ENCODE measurements at regions not wholly inside any gene's neighbourhood (a gene's known extent, or its start where the extent isn't known, plus 50 kb on each side); places are given as distances from the start of the nearest gene placed in this dataset.

- no peak for ATAC-seq
- Histone ChIP-seq H3K36me3 (replicated peaks in 1 of 2; ENCODE audit: insufficient read depth in 1 of 2, low read depth in 2 of 2) (no peaks in the 10 kb centered on the region), H3K4me1 (no peaks in the 10 kb centered on the region), H3K9me3 (no peaks in the 10 kb centered on the region), H3K27me3 (no peaks in the 10 kb centered on the region), H3K4me3 (no peak overlapping the region), H3K27ac (no peak overlapping the region)
- intact Hi-C loops (cut with DNase I): no loop called here
- DNase-seq: no peak
- 34 to 44% methylated on average over 1 of the region's 1 CpG for WGBS, 2 donors
- TF ChIP-seq CTCF (IDR thresholded peaks at IDR 0.05) (no peak), POLR2A (IDR thresholded peaks at IDR 0.05) (no peak)
Measured at GRCh38 chr7:91690541-91691070, 189.9 kb downstream of the MTERF1 start.

GRCh38 chr7:91691865-91692264, 188.6 kb downstream of the MTERF1 start:
- TF ChIP-seq POLR2A (IDR thresholded peaks at IDR 0.05) (no peak), CTCF (IDR thresholded peaks at IDR 0.05) (no peak)
- WGBS, 2 donors: 73 to 80% methylated on average over 6 of the region's 6 CpGs
- no peak for ATAC-seq
- H3K4me3 ChIP-seq: no peak overlapping the region
- no peaks in the 10 kb centered on the region for H3K27me3 ChIP-seq
- H3K36me3 ChIP-seq (replicated peaks in 1 of 2; ENCODE audit: insufficient read depth in 1 of 2, low read depth in 2 of 2): no peaks in the 10 kb centered on the region
- no peaks in the 10 kb centered on the region for H3K9me3 ChIP-seq
- no peak for DNase-seq
- intact Hi-C loops (cut with DNase I): no loop called here
- no peaks in the 10 kb centered on the region for H3K4me1 ChIP-seq
- no peak overlapping the region for H3K27ac ChIP-seq

- DNase-seq (no peak), ATAC-seq (no peak)
- no peak for TF ChIP-seq POLR2A (IDR thresholded peaks at IDR 0.05)
- TF ChIP-seq CTCF (IDR thresholded peaks at IDR 0.05): no peak
- no peaks in the 10 kb centered on the region for H3K4me1 ChIP-seq
- intact Hi-C loops (cut with DNase I): no loop called here
- H3K27ac ChIP-seq: no peak overlapping the region
- WGBS, 2 donors: 22 to 37% methylated on average over 3 of the region's 3 CpGs
- no peak overlapping the region for H3K4me3 ChIP-seq
- H3K9me3 ChIP-seq: no peaks in the 10 kb centered on the region
- no peaks in the 10 kb centered on the region for H3K36me3 ChIP-seq (replicated peaks in 1 of 2; ENCODE audit: insufficient read depth in 1 of 2, low read depth in 2 of 2)
- H3K27me3 ChIP-seq: no peaks in the 10 kb centered on the region
Measured at GRCh38 chr7:91692800-91693199, 187.7 kb downstream of the MTERF1 start.

GRCh38 chr7:91694351-91694841, 186.1 kb downstream of the MTERF1 start:
- ATAC-seq: no peak
- intact Hi-C loops (cut with DNase I): no loop called here

More at GRCh38 chr7:91694351-91694841, 186.1 kb downstream of the MTERF1 start:
- Histone ChIP-seq H3K27ac (no peak overlapping the region), H3K4me1 (no peaks in the 10 kb centered on the region), H3K9me3 (peaks cover 0 to 8% (median 0%) of the 10 kb centered on the region in 3 donors), H3K4me3 (no peak overlapping the region), H3K36me3 (replicated peaks in 1 of 2; ENCODE audit: insufficient read depth in 1 of 2, low read depth in 2 of 2) (no peaks in the 10 kb centered on the region), H3K27me3 (no peaks in the 10 kb centered on the region)
- 66 to 77% methylated on average over 3 of the region's 3 CpGs for WGBS, 2 donors
- DNase-seq: no peak
- TF ChIP-seq CTCF (IDR thresholded peaks at IDR 0.05) (no peak), POLR2A (IDR thresholded peaks at IDR 0.05) (no peak)
